Stimulated activated naive CD8-positive, alpha-beta T cell treated with anti-CD3 and anti-CD28 coated beads, Interleukin-15, amount 100 ng/mL, for 72 hours (primary cell): ENCODE measurements at regions not wholly inside any gene's neighbourhood (a gene's known extent, or its start where the extent isn't known, plus 50 kb on each side); places are given as distances from the start of the nearest gene placed in this dataset.
"Not testable (repeated sequence)": the region's sequence is repeated elsewhere in the genome, so short reads cannot be mapped to it uniquely, and the experiment has no call there.

Experiments used
- ATAC-seq: fragments of 150-1000 bp; cut with Tn5 transposase; 2 replicates; pipeline ENCODE4 v1.10.0; 2021; ENCODE audit warnings: mild to moderate bottlenecking, moderate library complexity
- DNase-seq, 2 donors: peaks; one replicate each; pipeline ENCODE4 v3.0.0; 2021 to 2022
- H3K27ac Mint-ChIP-seq, 2 donors: one replicate each; pipeline ENCODE4 v1.8.0; 2022; ENCODE audit warnings: mild to moderate bottlenecking in 2 of 2, mixed read lengths in 2 of 2, moderate library complexity in 2 of 2
- H3K27me3 Mint-ChIP-seq: one replicate; pipeline ENCODE4 v1.8.0; 2022; ENCODE audit warnings: mixed read lengths
- H3K4me1 Mint-ChIP-seq: one replicate; pipeline ENCODE4 v1.8.0; 2022; ENCODE audit warnings: mild to moderate bottlenecking, mixed read lengths
- H3K4me3 Mint-ChIP-seq, 2 donors: one replicate each; pipeline ENCODE4 v1.8.0; 2022; ENCODE audit warnings: mild to moderate bottlenecking in 2 of 2, mixed read lengths in 2 of 2, moderate library complexity in 1 of 2
- H3K9me3 Mint-ChIP-seq, 2 donors: one replicate each; pipeline ENCODE4 v1.8.0; 2022; ENCODE audit warnings: mixed read lengths in 2 of 2

- H3K4me3 Mint-ChIP-seq, result no peak overlapping the region
- no peaks in the 10 kb centered on the region for H3K9me3 Mint-ChIP-seq
- no peaks in the 10 kb centered on the region for H3K27me3 Mint-ChIP-seq
- ATAC-seq (no peak), DNase-seq (no peak)
- no peaks in the 10 kb centered on the region for H3K4me1 Mint-ChIP-seq
- H3K27ac Mint-ChIP-seq, result no peak overlapping the region
Measured at GRCh38 chr2:129374452-129374851, 605.0 kb upstream of the RAB6C start.

GRCh38 chr2:129375632-129376425 is 603.6 kb upstream of the RAB6C start:
- H3K27ac Mint-ChIP-seq, result no peak overlapping the region
- no peak for DNase-seq
- H3K4me1 Mint-ChIP-seq, result no peaks in the 10 kb centered on the region
- H3K9me3 Mint-ChIP-seq, result no peaks in the 10 kb centered on the region
- ATAC-seq, result no peak
- no peak overlapping the region for H3K4me3 Mint-ChIP-seq
- H3K27me3 Mint-ChIP-seq, result no peaks in the 10 kb centered on the region

DNA sequence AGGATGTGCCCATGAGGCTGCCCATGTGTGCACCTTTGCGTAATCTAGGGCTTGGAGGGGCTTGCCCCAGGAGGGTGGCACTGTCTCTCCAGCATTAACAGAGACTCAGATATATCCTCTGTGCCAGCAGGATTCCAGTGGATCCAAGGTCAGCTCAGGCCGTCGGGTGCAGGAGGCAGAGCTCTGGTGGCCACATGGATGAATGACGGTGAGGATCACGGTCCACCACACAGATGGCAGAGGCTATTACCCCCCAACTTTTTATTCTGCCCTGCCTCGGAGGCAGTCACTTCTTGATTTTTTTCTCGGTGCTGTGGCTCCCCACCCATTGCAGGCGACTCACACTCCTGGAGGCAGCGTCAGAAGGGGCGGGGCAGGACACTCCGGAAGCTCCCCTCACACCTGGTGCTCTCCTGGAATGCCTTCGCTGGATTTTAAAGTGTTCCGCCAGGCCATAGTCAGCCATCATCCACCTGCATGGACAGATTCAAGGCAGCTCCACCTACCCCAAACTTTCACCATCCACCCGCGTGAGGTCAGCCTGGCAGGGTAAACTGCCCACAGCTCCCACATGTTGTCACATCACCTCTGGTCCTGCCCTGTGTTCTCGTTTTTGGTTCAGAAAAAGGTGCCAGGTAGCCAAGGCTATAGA is 602.9 kb upstream of the RAB6C start:
- no peaks in the 10 kb centered on the region for H3K27me3 Mint-ChIP-seq
- ATAC-seq, result no peak
- H3K4me3 Mint-ChIP-seq, result no peak overlapping the region
- no peaks in the 10 kb centered on the region for H3K9me3 Mint-ChIP-seq
- DNase-seq, result no peak
- no peak overlapping the region for H3K27ac Mint-ChIP-seq
- H3K4me1 Mint-ChIP-seq, result no peaks in the 10 kb centered on the region

DNA sequence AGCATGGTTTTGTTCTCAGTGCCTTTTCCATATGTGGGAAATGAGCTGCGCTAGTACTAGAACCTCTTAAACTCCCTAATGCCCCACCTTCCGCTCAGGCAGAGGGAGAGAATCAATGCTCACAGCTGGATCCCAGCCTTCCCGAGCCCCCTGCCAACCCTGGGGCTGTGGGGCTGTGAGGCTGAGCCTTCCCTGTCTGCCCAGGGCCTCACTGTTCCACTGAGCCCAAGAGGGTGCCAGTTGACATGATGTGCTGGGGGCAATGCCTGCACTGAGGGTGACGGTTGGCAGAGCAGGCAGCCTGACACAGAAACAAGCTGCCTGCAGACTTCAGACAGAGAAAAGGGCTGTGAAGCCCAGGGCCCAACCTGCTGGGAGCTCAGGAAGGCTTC is 602.4 kb upstream of the RAB6C start:
- Mint-ChIP-seq H3K27me3 (no peaks in the 10 kb centered on the region), H3K4me1 (no peaks in the 10 kb centered on the region), H3K9me3 (peaks cover 0 to 3% of the 10 kb centered on the region in 2 donors), H3K27ac (no peak overlapping the region), H3K4me3 (no peak overlapping the region)
- ATAC-seq (no peak), DNase-seq (no peak)

DNA sequence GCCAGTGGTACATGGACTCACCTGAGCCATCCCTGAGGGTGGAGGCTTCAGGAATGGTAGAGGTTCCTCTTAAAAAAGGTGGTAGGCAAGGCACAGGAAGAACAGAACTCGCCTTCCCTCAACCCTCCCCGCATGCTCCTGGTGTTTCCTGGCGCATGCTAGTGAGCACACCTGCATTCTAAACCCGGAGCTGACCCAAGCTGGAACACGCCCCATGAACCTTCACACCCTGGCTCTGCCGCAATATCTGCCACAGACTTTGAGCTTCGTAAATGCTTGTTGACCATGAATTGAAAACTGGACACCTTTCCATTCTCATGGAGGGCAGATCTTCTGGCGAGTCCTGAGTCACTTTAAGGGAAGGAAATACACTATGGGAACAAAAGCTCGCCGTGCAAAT is 601.3 kb upstream of the RAB6C start:
- no peak overlapping the region for H3K4me3 Mint-ChIP-seq
- ATAC-seq (no peak), DNase-seq (no peak)
- no peaks in the 10 kb centered on the region for H3K27me3 Mint-ChIP-seq
- peaks cover 8 to 14% of the 10 kb centered on the region in 2 donors for H3K9me3 Mint-ChIP-seq
- no peaks in the 10 kb centered on the region for H3K4me1 Mint-ChIP-seq
- no peak overlapping the region for H3K27ac Mint-ChIP-seq

GRCh38 chr2:129379411-129379810 is 600.1 kb upstream of the RAB6C start:
- DNase-seq (no peak), ATAC-seq (no peak)
- Mint-ChIP-seq H3K27ac (no peak overlapping the region), H3K4me3 (no peak overlapping the region), H3K4me1 (no peaks in the 10 kb centered on the region), H3K9me3 (peaks cover 8 to 22% of the 10 kb centered on the region in 2 donors), H3K27me3 (no peaks in the 10 kb centered on the region)

DNA sequence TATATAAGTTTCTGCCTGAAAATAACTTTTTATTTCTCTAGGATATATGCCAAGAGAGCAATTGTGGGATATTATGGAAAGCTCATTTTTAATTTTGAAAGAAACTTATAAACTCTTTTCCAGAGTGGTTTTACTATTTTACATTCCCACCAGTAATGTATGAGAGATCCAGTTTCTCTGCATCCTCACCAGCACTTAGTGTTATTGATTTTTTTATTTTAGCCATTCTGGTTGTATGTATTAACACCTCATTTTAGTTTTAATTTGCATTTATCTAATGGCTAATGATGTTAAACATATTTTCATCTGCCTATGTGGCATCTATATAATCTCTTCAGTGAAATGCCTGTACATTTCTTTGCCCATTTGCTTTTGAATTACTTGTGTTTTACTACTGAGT is 597.7 kb upstream of the RAB6C start:
- Mint-ChIP-seq H3K4me3 (no peak overlapping the region), H3K9me3 (peaks cover 8 to 22% of the 10 kb centered on the region in 2 donors), H3K27me3 (no peaks in the 10 kb centered on the region), H3K27ac (no peak overlapping the region), H3K4me1 (no peaks in the 10 kb centered on the region)
- ATAC-seq, result no peak
- DNase-seq, result no peak

- Mint-ChIP-seq H3K27ac (no peak overlapping the region), H3K4me1 (no peaks in the 10 kb centered on the region), H3K27me3 (peaks cover 7% of the 10 kb centered on the region), H3K9me3 (peaks cover 1 to 5% of the 10 kb centered on the region in 2 donors), H3K4me3 (no peak overlapping the region)
- ATAC-seq, result no peak
- DNase-seq, result no peak
Measured at GRCh38 chr2:129388870-129389269, 590.6 kb upstream of the RAB6C start.

DNA sequence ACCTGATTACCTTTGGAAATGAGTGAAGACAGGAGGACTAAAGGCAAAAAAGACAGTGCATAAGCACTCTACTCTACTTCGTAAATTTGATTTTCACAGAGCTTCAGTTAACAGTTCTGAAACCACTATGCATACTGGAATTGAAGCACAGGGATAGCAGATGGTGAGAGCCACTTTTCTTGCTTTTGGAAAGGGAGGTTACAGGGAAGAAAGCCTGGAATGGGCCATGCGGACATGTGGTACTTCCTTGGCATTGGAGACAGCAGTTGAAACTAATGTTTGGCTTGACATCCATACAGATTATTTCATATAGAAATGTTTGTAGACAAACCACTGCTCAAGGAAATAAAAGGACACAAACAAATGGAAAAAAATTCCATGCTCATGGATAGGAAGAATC is 585.6 kb upstream of the RAB6C start:
- H3K4me1 Mint-ChIP-seq, result no peaks in the 10 kb centered on the region
- ATAC-seq (no peak), DNase-seq (no peak)
- no peak overlapping the region for H3K4me3 Mint-ChIP-seq
- no peak overlapping the region for H3K27ac Mint-ChIP-seq
- peaks cover 0 to 5% of the 10 kb centered on the region in 2 donors for H3K9me3 Mint-ChIP-seq
- H3K27me3 Mint-ChIP-seq, result peaks cover 7% of the 10 kb centered on the region

GRCh38 chr2:129396980-129397599 is 582.4 kb upstream of the RAB6C start:
- Mint-ChIP-seq H3K27ac (no peak overlapping the region), H3K4me3 (no peak overlapping the region), H3K27me3 (no peaks in the 10 kb centered on the region), H3K4me1 (no peaks in the 10 kb centered on the region), H3K9me3 (no peaks in the 10 kb centered on the region)
- DNase-seq, result no peak
- no peak for ATAC-seq

- Mint-ChIP-seq H3K27me3 (no peaks in the 10 kb centered on the region), H3K4me1 (no peaks in the 10 kb centered on the region), H3K4me3 (no peak overlapping the region), H3K9me3 (no peaks in the 10 kb centered on the region), H3K27ac (no peak overlapping the region)
- DNase-seq (no peak), ATAC-seq (no peak)
Measured at GRCh38 chr2:129400826-129401225, 578.6 kb upstream of the RAB6C start.

DNA sequence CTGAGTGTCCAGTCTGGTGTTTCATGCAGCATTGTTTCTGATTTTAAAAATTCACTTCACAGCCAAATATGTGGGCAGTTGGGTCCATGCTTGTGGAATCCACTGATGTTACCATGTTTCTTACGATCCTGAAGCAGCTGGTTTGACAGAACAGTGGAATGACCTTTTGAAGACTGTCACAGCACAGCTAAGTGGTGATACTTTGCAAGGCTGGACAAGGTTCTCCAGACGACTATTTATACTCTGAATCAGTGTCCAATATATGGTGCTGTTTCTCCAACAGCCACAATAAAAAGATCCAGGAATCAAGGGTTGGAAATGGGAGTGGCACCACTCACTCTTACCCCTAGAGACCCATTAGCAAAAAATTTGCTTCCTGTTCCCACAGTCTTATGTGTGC is 577.4 kb upstream of the RAB6C start:
- DNase-seq, result no peak
- no peak overlapping the region for H3K4me3 Mint-ChIP-seq
- H3K27me3 Mint-ChIP-seq, result no peaks in the 10 kb centered on the region
- no peak overlapping the region for H3K27ac Mint-ChIP-seq
- no peak for ATAC-seq
- no peaks in the 10 kb centered on the region for H3K9me3 Mint-ChIP-seq
- H3K4me1 Mint-ChIP-seq, result no peaks in the 10 kb centered on the region

DNA sequence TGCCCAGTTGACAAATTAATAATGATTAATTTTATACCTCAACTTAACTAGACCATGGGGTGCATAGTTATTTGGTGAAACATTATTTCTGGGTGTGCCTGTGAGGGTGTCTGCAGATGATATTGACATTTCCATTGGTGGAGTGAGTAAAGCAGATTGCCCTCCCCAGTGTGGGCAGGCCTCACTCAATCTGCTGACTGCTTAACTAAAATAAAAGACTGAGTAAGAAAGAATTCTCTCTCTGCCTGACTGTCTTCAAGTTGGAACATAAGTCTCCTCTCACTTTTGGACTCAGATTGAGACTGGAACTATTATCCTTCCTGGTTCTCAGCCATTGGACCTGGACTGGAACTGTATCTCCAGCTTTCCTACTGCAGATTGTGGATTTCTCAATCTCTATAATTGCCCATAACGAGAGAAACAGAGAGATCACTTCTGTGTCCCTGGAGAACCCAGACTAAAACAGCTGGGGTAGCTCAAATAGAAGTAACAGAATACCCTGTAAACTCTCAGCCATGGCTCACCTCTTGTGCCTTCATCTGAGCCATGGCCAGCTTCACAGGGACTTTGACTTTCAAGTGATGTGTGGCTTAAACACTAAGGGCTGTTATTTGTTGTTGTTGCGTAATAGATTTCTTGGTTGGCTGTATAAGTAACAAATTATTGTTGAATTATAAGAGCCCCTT is 575.3 kb upstream of the RAB6C start:
- no peak overlapping the region for H3K27ac Mint-ChIP-seq
- ATAC-seq, result no peak
- H3K27me3 Mint-ChIP-seq, result no peaks in the 10 kb centered on the region
- no peak for DNase-seq
- H3K4me1 Mint-ChIP-seq, result no peaks in the 10 kb centered on the region
- no peak overlapping the region for H3K4me3 Mint-ChIP-seq
- no peaks in the 10 kb centered on the region for H3K9me3 Mint-ChIP-seq

GRCh38 chr2:129408570-129408969 is 570.9 kb upstream of the RAB6C start:
- H3K4me1 Mint-ChIP-seq, result no peaks in the 10 kb centered on the region
- H3K27me3 Mint-ChIP-seq, result no peaks in the 10 kb centered on the region
- no peak overlapping the region for H3K4me3 Mint-ChIP-seq
- H3K9me3 Mint-ChIP-seq, result no peaks in the 10 kb centered on the region
- no peak overlapping the region for H3K27ac Mint-ChIP-seq
- DNase-seq (no peak), ATAC-seq (no peak)

DNA sequence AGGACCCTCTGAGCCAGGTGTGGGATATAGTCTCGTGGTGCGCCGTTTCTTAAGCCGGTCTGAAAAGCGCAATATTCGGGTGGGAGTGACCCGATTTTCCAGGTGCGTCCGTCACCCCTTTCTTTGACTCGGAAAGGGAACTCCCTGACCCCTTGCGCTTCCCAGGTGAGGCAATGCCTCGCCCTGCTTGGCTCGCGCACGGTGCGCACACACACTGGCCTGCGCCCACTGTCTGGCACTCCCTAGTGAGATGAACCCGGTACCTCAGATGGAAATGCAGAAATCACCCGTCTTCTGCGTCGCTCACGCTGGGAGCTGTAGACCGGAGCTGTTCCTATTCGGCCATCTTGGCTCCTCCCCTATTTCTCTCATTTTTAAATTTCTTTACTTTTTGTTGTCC is 562.4 kb upstream of the RAB6C start:
- H3K27ac Mint-ChIP-seq, H3K9me3 Mint-ChIP-seq, H3K27me3 Mint-ChIP-seq, H3K4me3 Mint-ChIP-seq, H3K4me1 Mint-ChIP-seq, ATAC-seq, DNase-seq: not testable (repeated sequence)

DNA sequence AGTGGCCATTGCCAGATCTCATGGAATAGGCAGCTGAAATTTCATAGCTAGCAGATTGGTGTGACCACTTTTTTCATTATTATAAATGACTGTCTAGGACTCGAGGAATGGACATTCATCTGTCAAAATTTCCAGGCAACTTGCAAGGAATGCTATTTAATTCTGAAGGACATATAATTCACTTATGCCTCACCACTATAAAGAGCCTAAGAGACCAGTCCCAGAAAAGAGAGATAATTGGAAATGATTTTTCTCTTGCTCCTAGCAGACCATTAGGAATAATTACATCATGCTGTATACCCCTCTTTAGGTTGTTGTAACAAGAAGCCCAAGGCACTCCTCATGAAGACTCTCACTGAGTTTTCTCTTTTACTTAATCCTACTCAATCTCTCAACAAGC is 557.4 kb upstream of the RAB6C start:
- H3K9me3 Mint-ChIP-seq, result no peaks in the 10 kb centered on the region
- H3K27ac Mint-ChIP-seq, result no peak overlapping the region
- no peak overlapping the region for H3K4me3 Mint-ChIP-seq
- ATAC-seq, result no peak
- no peaks in the 10 kb centered on the region for H3K4me1 Mint-ChIP-seq
- DNase-seq, result no peak
- peaks cover 9% of the 10 kb centered on the region for H3K27me3 Mint-ChIP-seq
